ENCODE measurements at regions not wholly inside any gene's neighbourhood (a gene's known extent, or its start where the extent isn't known, plus 50 kb on each side); places are given as distances from the start of the nearest gene placed in this dataset.
"Not testable (repeated sequence)": the region's sequence is repeated elsewhere in the genome, so short reads cannot be mapped to it uniquely, and the experiment has no call there.

- H3K9ac ChIP-seq (ENCODE audit: low read length), result no peak overlapping the region
- H3K9me3 ChIP-seq (ENCODE audit: low read length), result no peaks in the 10 kb centered on the region
- H3K9me2 ChIP-seq (ENCODE audit: low read depth, low read length), result no peaks in the 10 kb centered on the region
- H4K20me1 ChIP-seq (ENCODE audit: insufficient read depth, low read length), result no peaks in the 10 kb centered on the region
- H3K4me2 ChIP-seq (ENCODE audit: low read length), result no peak overlapping the region
- H2AFZ ChIP-seq (ENCODE audit: low read length), result no peak overlapping the region
- H3K27ac ChIP-seq (ENCODE audit: low read depth, low read length, poor library complexity, severe bottlenecking), result no peak overlapping the region
- no peaks in the 10 kb centered on the region for H3K79me2 ChIP-seq (ENCODE audit: insufficient read depth, low read length)
- no peak for TF ChIP-seq EZH2 (IDR thresholded peaks at IDR 0.05; ENCODE audit: borderline replicate concordance, low read length)
- TF ChIP-seq CTCF (IDR thresholded peaks at IDR 0.05; ENCODE audit: low read length), result no peak
- H3K27me3 ChIP-seq (ENCODE audit: insufficient read depth, low read length), result no peaks in the 10 kb centered on the region
- no peaks in the 10 kb centered on the region for H3F3A ChIP-seq (ENCODE audit: insufficient read depth, low read length)
- no peaks in the 10 kb centered on the region for H3K4me1 ChIP-seq (ENCODE audit: insufficient read depth, low read length, severe bottlenecking)
- no peaks in the 10 kb centered on the region for H3K36me3 ChIP-seq (ENCODE audit: insufficient read depth, low read length)
- no peak overlapping the region for H3K4me3 ChIP-seq (ENCODE audit: low read depth, low read length, poor library complexity, severe bottlenecking)
These were observed 71.1 kb upstream of the SH3BP4 start for GRCh38 chr2:234880551-234881211.

- Histone ChIP-seq H4K20me1 (ENCODE audit: insufficient read depth, low read length) (no peaks in the 10 kb centered on the region), H3K9me3 (ENCODE audit: low read length) (no peaks in the 10 kb centered on the region), H2AFZ (ENCODE audit: low read length) (no peak overlapping the region), H3K27me3 (ENCODE audit: insufficient read depth, low read length) (no peaks in the 10 kb centered on the region), H3K4me3 (ENCODE audit: low read depth, low read length, poor library complexity, severe bottlenecking) (no peak overlapping the region), H3K27ac (ENCODE audit: low read depth, low read length, poor library complexity, severe bottlenecking) (no peak overlapping the region), H3K9me2 (ENCODE audit: low read depth, low read length) (no peaks in the 10 kb centered on the region), H3K4me2 (ENCODE audit: low read length) (no peak overlapping the region), H3K36me3 (ENCODE audit: insufficient read depth, low read length) (no peaks in the 10 kb centered on the region), H3F3A (ENCODE audit: insufficient read depth, low read length) (no peaks in the 10 kb centered on the region), H3K79me2 (ENCODE audit: insufficient read depth, low read length) (no peaks in the 10 kb centered on the region), H3K9ac (ENCODE audit: low read length) (no peak overlapping the region), H3K4me1 (ENCODE audit: insufficient read depth, low read length, severe bottlenecking) (no peaks in the 10 kb centered on the region)
- TF ChIP-seq CTCF (IDR thresholded peaks at IDR 0.05; ENCODE audit: low read length), result no peak
- TF ChIP-seq EZH2 (IDR thresholded peaks at IDR 0.05; ENCODE audit: borderline replicate concordance, low read length), result no peak
These were observed 72.0 kb upstream of the SH3BP4 start for GRCh38 chr2:234879671-234880455.

- H3K9me3 ChIP-seq (ENCODE audit: low read length); H3F3A ChIP-seq (ENCODE audit: insufficient read depth, low read length); H2AFZ ChIP-seq (ENCODE audit: low read length); H4K20me1 ChIP-seq (ENCODE audit: insufficient read depth, low read length); H3K36me3 ChIP-seq (ENCODE audit: insufficient read depth, low read length); H3K27me3 ChIP-seq (ENCODE audit: insufficient read depth, low read length); H3K4me2 ChIP-seq (ENCODE audit: low read length); H3K79me2 ChIP-seq (ENCODE audit: insufficient read depth, low read length); H3K9ac ChIP-seq (ENCODE audit: low read length); H3K9me2 ChIP-seq (ENCODE audit: low read depth, low read length); H3K27ac ChIP-seq (ENCODE audit: low read depth, low read length, poor library complexity, severe bottlenecking); H3K4me1 ChIP-seq (ENCODE audit: insufficient read depth, low read length, severe bottlenecking); H3K4me3 ChIP-seq (ENCODE audit: low read depth, low read length, poor library complexity, severe bottlenecking): not testable (repeated sequence)
These were observed 75.2 kb upstream of the SH3BP4 start for GRCh38 chr2:234876621-234877020.

Measured in OCI-LY1 (cell line).